DND-41 (cell line): ENCODE measurements at regions not wholly inside any gene's neighbourhood (a gene's known extent, or its start where the extent isn't known, plus 50 kb on each side); places are given as distances from the start of the nearest gene placed in this dataset.

ENCODE experiments used
- CTCF ChIP-seq: IDR thresholded peaks from 2 replicates; pipeline ENCODE4 v1.5.1; 2012; ENCODE audit warnings: borderline replicate concordance, low read length, moderate library complexity, mild to moderate bottlenecking; ENCODE audit not compliant: poor library complexity, severe bottlenecking; ENCODE audit errors: extremely low read depth
- EZH2 ChIP-seq: IDR thresholded peaks from 3 replicates; pipeline ENCODE4 v1.6.1; 2012; ENCODE audit warnings: borderline replicate concordance, low read depth, mild to moderate bottlenecking, moderate library complexity, low read length, inconsistent platforms; ENCODE audit not compliant: severe bottlenecking

GRCh38 chr10:120993089-120993488 is 141.9 kb downstream of the WDR11 start:
- TF ChIP-seq CTCF (no peak), EZH2 (no peak)
